Prostate gland (tissue), 2 donors: ENCODE measurements at regions not wholly inside any gene's neighbourhood (a gene's known extent, or its start where the extent isn't known, plus 50 kb on each side); places are given as distances from the start of the nearest gene placed in this dataset.

Source experiments
- DNase-seq: peaks from one replicate; pipeline ENCODE4 v3.0.0-alpha.2; 2019; ENCODE audit warnings: low spot score
- H3K27ac ChIP-seq, 2 donors: fragments of 200-600 bp; sonication (generic); 2 replicates each; pipeline ENCODE4 v1.5.1; 2017 to 2019
- H3K27me3 ChIP-seq: fragments of 200-600 bp; sonication (generic); replicated peaks from 2 replicates; pipeline ENCODE4 v1.5.1; 2019; ENCODE audit not compliant: insufficient read depth
- H3K36me3 ChIP-seq, 2 donors: fragments of 200-600 bp; sonication (generic); 1 replicate in 1 of 2; 2 replicates in 1 of 2; pipeline versions ENCODE4 v1.5.1 to v1.8.1; 2017 to 2019
- H3K4me1 ChIP-seq: fragments of 200-600 bp; sonication (generic); replicated peaks from 2 replicates; pipeline ENCODE4 v1.5.1; 2019
- H3K4me3 ChIP-seq, 2 donors: fragments of 200-600 bp; sonication (generic); 2 replicates each; pipeline ENCODE4 v1.5.1; 2017 to 2019
- H3K9me3 ChIP-seq: fragments of 200-600 bp; sonication (generic); 2 replicates; pipeline ENCODE4 v1.5.1; 2017
- POLR2A ChIP-seq: fragments of 450-650 bp; IDR thresholded peaks from one replicate; pipeline ENCODE4 v1.6.1; 2016; ENCODE audit warnings: antibody characterized with exemption, mild to moderate bottlenecking
- POLR2AphosphoS5 ChIP-seq: sonication (generic); formaldehyde crosslinking; IDR thresholded peaks from one replicate; pipeline ENCODE4 v1.6.1; 2017; ENCODE audit warnings: antibody characterized with exemption
- WGBS: methylation state at CpG from one replicate; pipeline ENCODE4 v1.1.5; 2018; 5-methylcytosine and 5-hydroxymethylcytosine counted together
- intact Hi-C: fragments of 100-400 bp; cut with DNase I; formaldehyde crosslinking; loops from one replicate; pipeline ENCODE4 v1.14.2; 2022
- TF ChIP-seq, protein P1 (sequence below), 4 experiments: fragments of 200-600 bp in 2 of 4; fragments of 450-650 bp in 2 of 4; sonication (generic) in 2 of 4; IDR thresholded peaks; 1 replicate in 3 of 4; 2 replicates in 1 of 4; pipeline ENCODE4 v1.5.1; 2016 to 2019; ENCODE audit warnings: antibody characterized with exemption in 4 of 4, mild to moderate bottlenecking in 2 of 4, moderate library complexity in 2 of 4

DNA sequence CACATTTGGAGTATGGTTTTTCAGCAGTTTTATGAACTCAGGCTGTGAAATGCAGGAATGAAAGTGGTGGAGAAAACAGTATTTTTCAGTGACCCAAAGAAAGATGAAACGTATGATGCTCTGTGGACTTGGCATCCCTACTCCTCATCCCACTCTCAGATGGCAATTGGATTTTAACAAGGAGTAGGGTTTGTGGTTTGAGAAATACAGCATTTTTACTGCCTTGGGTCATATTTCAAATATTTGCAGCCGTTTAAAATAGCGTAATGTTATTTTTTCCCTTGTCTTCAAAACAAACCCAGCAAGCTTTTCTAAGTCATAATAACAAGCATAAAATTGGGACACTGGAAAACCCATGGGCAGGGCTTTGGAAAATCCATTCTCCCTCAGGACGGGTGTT is 117.2 kb upstream of the LRIG1 start:
- Histone ChIP-seq H3K36me3 (no peaks in the 10 kb centered on the region), H3K9me3 (no peaks in the 10 kb centered on the region), H3K27ac (no peak overlapping the region), H3K4me1 (no peaks in the 10 kb centered on the region), H3K4me3 (no peak overlapping the region), H3K27me3 (no peaks in the 10 kb centered on the region)
- 70% methylated on average over 4 of the region's 4 CpGs for WGBS
- TF ChIP-seq, protein P1, sequence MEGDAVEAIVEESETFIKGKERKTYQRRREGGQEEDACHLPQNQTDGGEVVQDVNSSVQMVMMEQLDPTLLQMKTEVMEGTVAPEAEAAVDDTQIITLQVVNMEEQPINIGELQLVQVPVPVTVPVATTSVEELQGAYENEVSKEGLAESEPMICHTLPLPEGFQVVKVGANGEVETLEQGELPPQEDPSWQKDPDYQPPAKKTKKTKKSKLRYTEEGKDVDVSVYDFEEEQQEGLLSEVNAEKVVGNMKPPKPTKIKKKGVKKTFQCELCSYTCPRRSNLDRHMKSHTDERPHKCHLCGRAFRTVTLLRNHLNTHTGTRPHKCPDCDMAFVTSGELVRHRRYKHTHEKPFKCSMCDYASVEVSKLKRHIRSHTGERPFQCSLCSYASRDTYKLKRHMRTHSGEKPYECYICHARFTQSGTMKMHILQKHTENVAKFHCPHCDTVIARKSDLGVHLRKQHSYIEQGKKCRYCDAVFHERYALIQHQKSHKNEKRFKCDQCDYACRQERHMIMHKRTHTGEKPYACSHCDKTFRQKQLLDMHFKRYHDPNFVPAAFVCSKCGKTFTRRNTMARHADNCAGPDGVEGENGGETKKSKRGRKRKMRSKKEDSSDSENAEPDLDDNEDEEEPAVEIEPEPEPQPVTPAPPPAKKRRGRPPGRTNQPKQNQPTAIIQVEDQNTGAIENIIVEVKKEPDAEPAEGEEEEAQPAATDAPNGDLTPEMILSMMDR (IDR thresholded peaks at IDR 0.05) = no peak
- TF ChIP-seq POLR2A (no peak), POLR2AphosphoS5 (no peak)
- intact Hi-C loops = no loop called here
- DNase-seq = no peak

DNA sequence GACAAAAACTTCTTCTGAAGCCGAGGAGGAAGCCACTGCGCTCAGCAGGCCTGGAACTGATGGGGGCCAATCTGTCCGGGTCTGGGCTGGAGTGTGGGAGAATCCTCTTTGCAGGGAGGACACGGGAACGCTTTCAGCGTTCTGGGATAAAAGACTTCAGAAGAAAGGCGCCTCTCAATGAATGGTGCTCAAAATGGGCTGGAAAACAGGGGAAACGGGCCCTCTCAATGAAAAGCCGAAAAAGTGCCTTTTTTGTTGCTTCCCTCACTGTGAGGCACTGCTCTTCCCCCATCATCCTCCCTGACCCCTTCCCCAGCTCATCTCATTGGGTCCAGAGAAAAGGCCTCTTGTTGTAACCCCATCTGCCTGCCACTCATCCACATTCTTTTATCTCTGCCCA is 119.5 kb upstream of the LRIG1 start:
- WGBS = 88% methylated on average over 9 of the region's 9 CpGs
- H3K36me3 ChIP-seq = no peaks in the 10 kb centered on the region

DNA sequence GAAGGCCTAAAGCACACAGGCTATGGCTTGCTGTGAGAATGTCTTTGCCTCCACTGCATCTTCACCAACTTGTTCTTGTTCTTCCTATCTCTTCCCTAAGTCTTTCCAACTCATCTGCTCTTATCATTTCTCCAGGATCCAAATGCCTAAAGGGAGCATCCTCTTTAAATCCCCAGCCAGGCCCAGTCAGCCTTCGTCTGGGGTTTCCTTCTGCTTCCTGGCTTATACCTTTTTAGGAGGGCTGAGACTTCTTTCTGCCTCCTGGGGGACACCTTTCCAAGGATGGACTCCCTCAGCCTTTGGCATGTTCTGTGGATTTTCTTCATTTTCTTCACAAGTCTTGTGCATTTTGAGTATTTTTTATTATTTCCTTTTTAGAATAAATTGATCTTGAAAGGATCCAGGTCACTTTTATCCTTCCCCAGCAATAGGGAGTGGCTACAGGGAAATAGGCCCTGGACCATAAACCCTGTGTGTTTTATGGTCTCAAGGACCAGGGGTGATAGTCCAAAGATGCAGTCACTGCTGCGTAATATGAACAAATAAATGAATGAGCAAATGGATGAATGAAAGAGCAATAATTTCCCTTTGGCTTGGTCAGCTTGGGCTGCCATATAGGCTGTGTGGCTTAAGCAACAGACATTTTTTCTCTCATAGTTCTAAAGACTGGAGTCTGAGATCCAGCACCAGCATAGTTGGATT is 122.1 kb upstream of the LRIG1 start:
- peaks cover 6% of the 10 kb centered on the region for H3K4me1 ChIP-seq
- H3K27me3 ChIP-seq = no peaks in the 10 kb centered on the region
- no peaks in the 10 kb centered on the region for H3K9me3 ChIP-seq
- no peak for DNase-seq
- 98% methylated on average over 2 of the region's 2 CpGs for WGBS
- TF ChIP-seq POLR2A = no peak
- TF ChIP-seq, protein P1 (IDR thresholded peaks at IDR 0.05) = no peak
- TF ChIP-seq POLR2AphosphoS5 = no peak
- no peaks in the 10 kb centered on the region for H3K36me3 ChIP-seq
- intact Hi-C loops = no loop called here
- H3K4me3 ChIP-seq = no peak overlapping the region
- no peak overlapping the region for H3K27ac ChIP-seq

More for the DNA sequence above, 119.5 kb upstream of the LRIG1 start:
- no peak overlapping the region for H3K4me3 ChIP-seq
- TF ChIP-seq POLR2A = no peak
- TF ChIP-seq POLR2AphosphoS5 = no peak
- TF ChIP-seq, protein P1 (IDR thresholded peaks at IDR 0.05) = no peak
- intact Hi-C loops = no loop called here
- no peak overlapping the region for H3K27ac ChIP-seq
- no peaks in the 10 kb centered on the region for H3K4me1 ChIP-seq
- no peak for DNase-seq
- H3K27me3 ChIP-seq = no peaks in the 10 kb centered on the region
- no peaks in the 10 kb centered on the region for H3K9me3 ChIP-seq

DNA sequence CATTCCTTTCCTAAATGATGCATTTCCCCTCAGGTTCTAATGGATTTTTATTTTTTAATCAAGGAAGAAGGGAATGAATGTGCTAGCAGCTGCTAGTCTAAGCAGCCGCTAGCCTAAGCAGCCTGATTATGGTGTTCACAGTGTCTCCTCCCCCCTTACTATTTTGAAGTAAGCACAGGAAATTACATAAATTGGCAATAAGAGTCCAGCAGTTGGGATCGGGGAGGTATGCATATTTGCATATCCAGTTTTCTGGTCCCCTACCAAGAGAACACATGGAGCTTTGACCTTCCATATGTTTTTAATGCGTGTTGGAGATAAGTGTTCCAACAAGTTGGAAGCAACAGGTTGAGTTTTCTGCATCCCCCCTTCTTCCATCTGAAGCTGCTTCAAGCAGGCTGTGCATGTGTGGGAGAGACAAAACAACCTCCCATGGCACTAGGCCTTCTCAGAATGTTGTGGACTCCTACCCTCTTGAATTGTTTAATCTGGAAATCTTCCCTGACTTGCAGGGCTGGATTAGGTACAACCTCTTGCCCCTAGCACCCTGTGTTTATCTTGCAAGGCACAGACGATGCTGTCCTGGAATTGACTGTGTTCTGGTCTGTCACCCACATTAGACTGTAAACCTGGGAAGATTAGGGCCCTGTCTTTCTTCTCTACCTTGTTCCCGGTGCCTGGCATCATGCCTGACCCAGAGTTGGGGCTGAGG is 124.8 kb upstream of the LRIG1 start:
- Histone ChIP-seq H3K4me1 (peaks cover 6% of the 10 kb centered on the region), H3K9me3 (no peaks in the 10 kb centered on the region), H3K4me3 (no peak overlapping the region), H3K27me3 (no peaks in the 10 kb centered on the region), H3K27ac (no peak overlapping the region), H3K36me3 (no peaks in the 10 kb centered on the region)
- DNase-seq = no peak
- TF ChIP-seq, protein P1 (IDR thresholded peaks at IDR 0.05) = no peak
- no peak for TF ChIP-seq POLR2A
- no peak for TF ChIP-seq POLR2AphosphoS5
- 40% methylated on average over 5 of the region's 5 CpGs for WGBS
- intact Hi-C loops = no loop called here
